ENCODE measurements at regions not wholly inside any gene's neighbourhood (a gene's known extent, or its start where the extent isn't known, plus 50 kb on each side); places are given as distances from the start of the nearest gene placed in this dataset.

DNA sequence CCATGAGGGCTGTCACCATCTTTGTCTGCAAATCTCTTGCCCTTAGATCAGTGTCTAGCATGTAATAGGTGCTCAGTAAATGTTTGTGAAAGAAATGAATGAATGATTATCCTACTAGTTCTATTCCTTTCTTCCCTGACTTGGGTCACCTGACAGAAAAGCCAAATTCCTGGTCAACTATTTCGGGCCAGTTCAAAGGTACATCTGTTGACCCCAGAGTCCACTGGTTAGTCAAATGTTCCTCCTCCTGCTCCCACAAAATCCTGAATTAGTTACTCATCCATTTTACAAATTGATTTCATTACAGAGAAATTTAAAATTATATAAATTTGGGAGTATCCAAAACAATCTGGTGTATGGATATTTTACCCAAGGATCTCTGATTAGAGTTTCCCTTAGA is 124.7 kb upstream of the NAV2 start:
- no peak overlapping the region for H3K27ac Mint-ChIP-seq
- no peak overlapping the region for H3K4me3 ChIP-seq (ENCODE audit: control extremely low read depth in 1 of 5, extremely low read depth in 1 of 5, insufficient read depth in 1 of 5, low read depth in 2 of 5, low read length in 4 of 5)
- WGBS (ENCODE audit: insufficient coverage): 83% methylated on average over 1 of the region's 1 CpG

DNA sequence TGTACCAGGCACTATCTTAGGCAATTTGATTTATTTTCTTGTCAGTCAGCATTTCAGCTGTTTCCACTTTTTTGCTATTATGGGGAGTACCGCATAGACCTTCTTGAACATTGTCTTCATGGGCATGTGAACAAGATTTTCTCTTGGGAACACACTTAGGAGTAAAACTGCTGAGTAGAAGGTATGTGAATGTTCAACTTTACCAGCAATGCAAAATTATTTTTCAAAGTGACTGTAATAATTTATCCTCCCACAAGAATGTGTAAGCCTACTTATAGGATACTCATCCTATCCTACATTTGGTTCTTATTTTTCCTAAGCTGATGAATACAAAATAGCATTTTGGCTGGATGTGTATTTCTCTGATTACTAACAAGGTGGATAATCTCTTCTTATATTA is 132.0 kb upstream of the NAV2 start:
- no peaks in the 10 kb centered on the region for H3K4me1 Mint-ChIP-seq
- no peak for TF ChIP-seq EZH2 (IDR thresholded peaks at IDR 0.05; ENCODE audit: borderline replicate concordance, insufficient read depth, low read depth, low read length, poor library complexity, severe bottlenecking)
- TF ChIP-seq, protein P1, sequence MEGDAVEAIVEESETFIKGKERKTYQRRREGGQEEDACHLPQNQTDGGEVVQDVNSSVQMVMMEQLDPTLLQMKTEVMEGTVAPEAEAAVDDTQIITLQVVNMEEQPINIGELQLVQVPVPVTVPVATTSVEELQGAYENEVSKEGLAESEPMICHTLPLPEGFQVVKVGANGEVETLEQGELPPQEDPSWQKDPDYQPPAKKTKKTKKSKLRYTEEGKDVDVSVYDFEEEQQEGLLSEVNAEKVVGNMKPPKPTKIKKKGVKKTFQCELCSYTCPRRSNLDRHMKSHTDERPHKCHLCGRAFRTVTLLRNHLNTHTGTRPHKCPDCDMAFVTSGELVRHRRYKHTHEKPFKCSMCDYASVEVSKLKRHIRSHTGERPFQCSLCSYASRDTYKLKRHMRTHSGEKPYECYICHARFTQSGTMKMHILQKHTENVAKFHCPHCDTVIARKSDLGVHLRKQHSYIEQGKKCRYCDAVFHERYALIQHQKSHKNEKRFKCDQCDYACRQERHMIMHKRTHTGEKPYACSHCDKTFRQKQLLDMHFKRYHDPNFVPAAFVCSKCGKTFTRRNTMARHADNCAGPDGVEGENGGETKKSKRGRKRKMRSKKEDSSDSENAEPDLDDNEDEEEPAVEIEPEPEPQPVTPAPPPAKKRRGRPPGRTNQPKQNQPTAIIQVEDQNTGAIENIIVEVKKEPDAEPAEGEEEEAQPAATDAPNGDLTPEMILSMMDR (IDR thresholded peaks at IDR 0.05): no peak
- Histone ChIP-seq H3K79me2 (ENCODE audit: control insufficient read depth, insufficient read depth, low read length) (no peaks in the 10 kb centered on the region), H4K20me1 (ENCODE audit: control insufficient read depth, insufficient read depth, low read length, poor library complexity, severe bottlenecking) (no peaks in the 10 kb centered on the region), H2AFZ (ENCODE audit: insufficient read depth, low read depth, low read length, poor library complexity, severe bottlenecking) (no peak overlapping the region), H3K4me2 (replicated peaks; ENCODE audit: low read depth, low read length, poor library complexity, severe bottlenecking) (no peak overlapping the region), H3K27me3 (replicated peaks in 1 of 4; ENCODE audit: control extremely low read depth in 1 of 4, control insufficient read depth in 3 of 4, insufficient read depth in 4 of 4, low read length in 3 of 4) (no peaks in the 10 kb centered on the region), H3K4me3 (ENCODE audit: control extremely low read depth in 1 of 5, extremely low read depth in 1 of 5, insufficient read depth in 1 of 5, low read depth in 2 of 5, low read length in 4 of 5) (no peak overlapping the region), H3K36me3 (replicated peaks in 1 of 2; ENCODE audit: control extremely low read depth in 1 of 2, control insufficient read depth in 1 of 2, extremely low read depth in 1 of 2, insufficient read depth in 2 of 2, low read length in 1 of 2) (no peaks in the 10 kb centered on the region), H3K27ac (ENCODE audit: low read length in 2 of 2) (no peak overlapping the region), H3K9ac (ENCODE audit: low read length) (no peak overlapping the region), H3K9me3 (ENCODE audit: control extremely low read depth in 1 of 3, control insufficient read depth in 2 of 3, insufficient read depth in 1 of 3, low read length in 2 of 3) (no peaks in the 10 kb centered on the region), H3K4me1 (ENCODE audit: control insufficient read depth in 2 of 2, insufficient read depth in 2 of 2, low read length in 2 of 2) (no peaks in the 10 kb centered on the region)
- WGBS (ENCODE audit: insufficient coverage): no CpG with 5 or more reads among the region's 1 CpG
- no peak overlapping the region for H3K4me3 Mint-ChIP-seq
- no peaks in the 10 kb centered on the region for H3K9me3 Mint-ChIP-seq (ENCODE audit: insufficient read depth)
- no peaks in the 10 kb centered on the region for H3K27me3 Mint-ChIP-seq
- intact Hi-C loops (cut with micrococcal nuclease): no loop called here
- POLR2A ChIA-PET: no interaction called here
- ATAC-seq (ENCODE audit: low read depth) (no peak), DNase-seq (no peak)
- no peak overlapping the region for H3K27ac Mint-ChIP-seq
- CTCF ChIA-PET: no interaction called here

More for the DNA sequence above, 124.7 kb upstream of the NAV2 start:
- intact Hi-C loops (cut with micrococcal nuclease): no loop called here
- Histone ChIP-seq H3K9me3 (ENCODE audit: control extremely low read depth in 1 of 3, control insufficient read depth in 2 of 3, insufficient read depth in 1 of 3, low read length in 2 of 3) (peaks cover 0 to 3% (median 1%) of the 10 kb centered on the region in 3 donors), H3K9ac (ENCODE audit: low read length) (no peak overlapping the region), H3K4me2 (replicated peaks; ENCODE audit: low read depth, low read length, poor library complexity, severe bottlenecking) (no peak overlapping the region), H2AFZ (ENCODE audit: insufficient read depth, low read depth, low read length, poor library complexity, severe bottlenecking) (no peak overlapping the region), H4K20me1 (ENCODE audit: control insufficient read depth, insufficient read depth, low read length, poor library complexity, severe bottlenecking) (no peaks in the 10 kb centered on the region), H3K27ac (ENCODE audit: low read length in 2 of 2) (no peak overlapping the region), H3K36me3 (replicated peaks in 1 of 2; ENCODE audit: control extremely low read depth in 1 of 2, control insufficient read depth in 1 of 2, extremely low read depth in 1 of 2, insufficient read depth in 2 of 2, low read length in 1 of 2) (no peaks in the 10 kb centered on the region), H3K79me2 (ENCODE audit: control insufficient read depth, insufficient read depth, low read length) (no peaks in the 10 kb centered on the region), H3K27me3 (replicated peaks in 1 of 4; ENCODE audit: control extremely low read depth in 1 of 4, control insufficient read depth in 3 of 4, insufficient read depth in 4 of 4, low read length in 3 of 4) (no peaks in the 10 kb centered on the region), H3K4me1 (ENCODE audit: control insufficient read depth in 2 of 2, insufficient read depth in 2 of 2, low read length in 2 of 2) (no peaks in the 10 kb centered on the region)
- ATAC-seq (ENCODE audit: low read depth): no peak
- ChIA-PET CTCF (no interaction called here), POLR2A (no interaction called here)
- Mint-ChIP-seq H3K9me3 (ENCODE audit: insufficient read depth) (no peaks in the 10 kb centered on the region), H3K4me3 (no peak overlapping the region), H3K4me1 (no peaks in the 10 kb centered on the region), H3K27me3 (peaks cover 15% of the 10 kb centered on the region)
- DNase-seq: no peak
- TF ChIP-seq, protein P1 (IDR thresholded peaks at IDR 0.05): no peak
- TF ChIP-seq EZH2 (IDR thresholded peaks at IDR 0.05; ENCODE audit: borderline replicate concordance, insufficient read depth, low read depth, low read length, poor library complexity, severe bottlenecking): no peak

Measured in B cell (primary cell).